ENCODE measurements at regions not wholly inside any gene's neighbourhood (a gene's known extent, or its start where the extent isn't known, plus 50 kb on each side); places are given as distances from the start of the nearest gene placed in this dataset.

DNA sequence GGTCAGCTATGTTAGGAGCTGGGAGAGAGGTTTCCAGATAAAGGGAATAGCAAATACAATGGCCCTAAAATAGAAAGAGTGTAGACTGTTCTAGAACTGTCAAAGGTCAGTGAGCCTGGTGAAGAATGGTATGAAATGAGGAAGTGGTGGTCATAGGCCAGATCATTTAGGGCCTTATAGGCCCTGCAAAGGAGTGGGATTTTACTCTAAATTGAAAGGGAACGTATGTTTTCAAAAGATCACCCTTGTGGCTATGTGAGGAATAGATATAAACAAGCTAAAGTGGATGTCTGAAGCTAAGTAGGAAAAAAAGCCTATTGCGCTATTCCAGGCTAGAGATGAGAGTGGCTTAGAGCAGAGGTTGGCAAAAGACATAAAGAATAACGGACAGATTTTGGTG is 70.7 kb upstream of the TDRD3 start:
- TF ChIP-seq CTCF (conservative IDR thresholded peaks at IDR 0.05) = no peak

DNA sequence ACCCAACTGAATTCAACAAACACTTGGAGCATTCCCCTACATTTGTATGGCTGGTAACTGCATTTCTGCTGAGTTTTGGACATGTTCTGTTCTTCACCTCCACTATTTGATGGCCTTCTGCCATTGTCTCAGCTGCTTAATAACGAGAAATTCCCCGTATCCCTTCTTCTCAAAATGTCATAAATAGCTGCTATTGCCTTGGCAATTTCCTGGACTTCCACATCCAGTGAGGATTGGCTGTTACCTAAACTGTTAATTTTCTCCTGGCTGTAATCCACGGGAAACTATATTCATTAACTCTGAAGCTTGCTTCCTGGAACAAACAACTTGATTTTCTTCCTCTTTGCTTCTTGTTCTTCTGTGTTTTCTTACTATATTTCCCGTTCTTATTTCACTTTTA is 69.5 kb upstream of the TDRD3 start:
- TF ChIP-seq CTCF (conservative IDR thresholded peaks at IDR 0.05) = no peak
- peak overlapping the region; percentile 35 for H3K27ac ChIP-seq

More for the DNA sequence above, 70.7 kb upstream of the TDRD3 start:
- no peak overlapping the region for H3K27ac ChIP-seq

DNA sequence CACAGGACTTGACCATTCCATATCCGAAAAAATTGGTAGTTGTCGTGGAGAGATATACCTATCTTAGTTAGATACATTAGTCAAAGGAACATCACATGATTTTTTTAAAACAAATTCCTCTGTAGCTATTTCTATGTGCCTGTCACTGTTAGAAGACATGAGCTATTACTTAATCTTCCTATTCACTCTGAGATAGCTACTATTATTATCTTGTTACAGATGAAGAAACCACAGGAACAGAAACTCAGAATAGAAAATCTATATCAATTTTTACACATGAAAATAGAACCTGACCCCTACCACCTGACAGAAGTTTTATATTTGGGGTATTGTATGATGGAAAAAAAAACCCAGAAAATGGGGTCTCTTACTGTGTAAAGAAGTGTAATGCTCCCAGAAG is 68.9 kb upstream of the TDRD3 start:
- TF ChIP-seq CTCF (conservative IDR thresholded peaks at IDR 0.05) = no peak
- H3K27ac ChIP-seq = peak overlapping the region; percentile 35

GRCh38 chr13:60329221-60329923 is 67.6 kb upstream of the TDRD3 start:
- H3K27ac ChIP-seq = no peak overlapping the region
- TF ChIP-seq CTCF (conservative IDR thresholded peaks at IDR 0.05) = peak; percentile 89

DNA sequence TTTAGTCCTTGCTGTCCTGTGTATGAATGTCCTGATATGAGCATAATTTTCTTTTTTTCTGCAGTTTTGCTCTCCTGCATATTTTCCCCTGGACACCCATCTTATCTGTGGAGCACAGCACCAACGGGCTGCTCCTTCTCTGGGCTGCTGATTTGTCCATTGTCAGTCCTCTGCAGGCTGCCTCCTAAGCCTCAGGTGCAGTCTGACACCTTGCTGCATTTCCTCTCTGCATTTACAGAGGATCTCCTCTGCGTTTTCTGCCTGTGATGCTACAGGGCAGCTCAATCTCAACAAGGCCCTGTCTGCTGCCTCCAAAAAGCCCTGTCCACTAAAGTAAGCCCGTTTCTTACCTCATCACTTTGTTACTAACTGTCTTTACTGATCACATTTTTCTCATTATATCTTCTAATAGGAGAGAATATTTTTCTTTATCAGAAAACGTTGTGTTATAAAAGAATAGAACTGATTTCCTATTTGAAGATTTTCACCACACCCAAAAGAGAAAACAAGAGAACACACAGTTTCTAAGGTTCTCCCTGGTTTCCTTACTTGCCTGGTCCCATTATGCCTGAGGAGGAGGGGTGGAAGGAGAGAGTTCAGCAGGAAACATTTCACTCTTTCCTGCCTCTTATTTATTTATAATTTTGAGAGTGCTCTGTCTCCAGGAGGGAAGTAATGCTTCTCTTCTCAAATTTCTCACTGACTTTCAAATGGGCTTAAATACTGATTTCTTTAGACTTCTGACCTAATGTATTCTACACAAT is 65.6 kb upstream of the TDRD3 start:
- H3K27ac ChIP-seq = no peak overlapping the region

DNA sequence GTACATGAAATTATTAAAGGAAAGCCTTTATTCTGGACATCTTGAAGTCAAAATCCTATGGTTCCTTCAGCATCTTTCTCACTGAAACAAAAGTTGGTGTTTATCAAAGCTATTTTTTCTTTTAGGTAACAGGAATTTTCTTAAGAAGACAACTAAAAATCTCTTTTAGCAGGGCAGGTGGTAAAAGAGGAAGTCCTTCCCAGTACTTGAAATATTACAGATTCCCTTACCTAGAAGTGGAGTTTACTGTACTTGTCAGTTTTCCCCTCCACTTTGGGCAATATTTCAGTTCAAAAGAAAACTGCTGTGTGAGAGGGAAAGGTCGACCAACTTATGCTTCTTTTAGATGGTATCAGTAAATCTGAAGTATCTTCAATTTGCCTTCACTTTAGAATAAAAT is 64.3 kb upstream of the TDRD3 start:
- no peak for TF ChIP-seq CTCF (conservative IDR thresholded peaks at IDR 0.05)
- H3K27ac ChIP-seq = no peak overlapping the region

More for the DNA sequence above, 65.6 kb upstream of the TDRD3 start:
- no peak for TF ChIP-seq CTCF (conservative IDR thresholded peaks at IDR 0.05)

- H3K27ac ChIP-seq = no peak overlapping the region
- TF ChIP-seq CTCF (conservative IDR thresholded peaks at IDR 0.05) = no peak
Measured at GRCh38 chr13:60334310-60334709, 62.7 kb upstream of the TDRD3 start.

Measured in VCaP (cell line).